ENCODE measurements at regions not wholly inside any gene's neighbourhood (a gene's known extent, or its start where the extent isn't known, plus 50 kb on each side); places are given as distances from the start of the nearest gene placed in this dataset.

DNA sequence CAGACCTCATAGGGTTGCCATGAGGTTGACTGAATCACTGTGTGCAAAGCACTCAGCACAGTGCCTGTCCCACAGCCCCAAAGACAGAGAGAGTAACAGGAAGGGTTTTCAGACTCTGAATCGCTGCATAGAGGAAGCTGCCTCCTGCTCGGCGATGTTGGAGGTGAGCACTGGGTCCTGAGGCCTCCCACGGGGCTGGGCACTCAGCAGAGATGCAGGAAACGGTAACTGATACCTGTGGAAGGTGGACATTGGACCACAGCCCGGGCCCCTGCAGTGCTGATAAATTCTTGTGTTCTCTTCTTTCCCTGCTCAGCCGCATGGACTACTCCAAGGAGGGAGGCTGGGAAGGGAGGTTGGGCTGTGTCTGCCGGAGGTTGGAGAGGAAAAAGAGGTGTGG lies 389.7 kb downstream of the PTPRU start:
- TF ChIP-seq, protein P1, sequence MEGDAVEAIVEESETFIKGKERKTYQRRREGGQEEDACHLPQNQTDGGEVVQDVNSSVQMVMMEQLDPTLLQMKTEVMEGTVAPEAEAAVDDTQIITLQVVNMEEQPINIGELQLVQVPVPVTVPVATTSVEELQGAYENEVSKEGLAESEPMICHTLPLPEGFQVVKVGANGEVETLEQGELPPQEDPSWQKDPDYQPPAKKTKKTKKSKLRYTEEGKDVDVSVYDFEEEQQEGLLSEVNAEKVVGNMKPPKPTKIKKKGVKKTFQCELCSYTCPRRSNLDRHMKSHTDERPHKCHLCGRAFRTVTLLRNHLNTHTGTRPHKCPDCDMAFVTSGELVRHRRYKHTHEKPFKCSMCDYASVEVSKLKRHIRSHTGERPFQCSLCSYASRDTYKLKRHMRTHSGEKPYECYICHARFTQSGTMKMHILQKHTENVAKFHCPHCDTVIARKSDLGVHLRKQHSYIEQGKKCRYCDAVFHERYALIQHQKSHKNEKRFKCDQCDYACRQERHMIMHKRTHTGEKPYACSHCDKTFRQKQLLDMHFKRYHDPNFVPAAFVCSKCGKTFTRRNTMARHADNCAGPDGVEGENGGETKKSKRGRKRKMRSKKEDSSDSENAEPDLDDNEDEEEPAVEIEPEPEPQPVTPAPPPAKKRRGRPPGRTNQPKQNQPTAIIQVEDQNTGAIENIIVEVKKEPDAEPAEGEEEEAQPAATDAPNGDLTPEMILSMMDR (IDR thresholded peaks at IDR 0.05; ENCODE audit: poor library complexity, severe bottlenecking), result no peak
- TF ChIP-seq TAF1 (IDR thresholded peaks at IDR 0.05; ENCODE audit: low read depth), result no peak

All from neural cell (in vitro differentiated cells).